ENCODE measurements at regions not wholly inside any gene's neighbourhood (a gene's known extent, or its start where the extent isn't known, plus 50 kb on each side); places are given as distances from the start of the nearest gene placed in this dataset.
"Not testable (repeated sequence)": the region's sequence is repeated elsewhere in the genome, so short reads cannot be mapped to it uniquely, and the experiment has no call there.

GRCh38 chrX:65871671-65872311 lies 168.1 kb downstream of the VSIG4 start:
- no peak overlapping the region for H3K4me3 ChIP-seq (ENCODE audit: low read length)
- no peak for TF ChIP-seq ZNF274 (IDR thresholded peaks at IDR 0.05; ENCODE audit: low read depth, low read length)

- not testable (repeated sequence) for H3K4me3 ChIP-seq (ENCODE audit: low read length)
Observed at GRCh38 chrX:65870544-65870943, 169.3 kb downstream of the VSIG4 start.

GRCh38 chrX:65866773-65867172 lies 173.1 kb downstream of the VSIG4 start:
- H3K4me3 ChIP-seq (ENCODE audit: low read length), result no peak overlapping the region
- TF ChIP-seq ZNF274 (IDR thresholded peaks at IDR 0.05; ENCODE audit: low read depth, low read length), result no peak

GRCh38 chrX:65866146-65866545 lies 173.7 kb downstream of the VSIG4 start:
- no peak overlapping the region for H3K4me3 ChIP-seq (ENCODE audit: low read length)
- no peak for TF ChIP-seq ZNF274 (IDR thresholded peaks at IDR 0.05; ENCODE audit: low read depth, low read length)

- H3K4me3 ChIP-seq (ENCODE audit: low read length), result no peak overlapping the region
- no peak for TF ChIP-seq ZNF274 (IDR thresholded peaks at IDR 0.05; ENCODE audit: low read depth, low read length)
Observed at GRCh38 chrX:65862638-65863037, 177.2 kb downstream of the VSIG4 start.

GRCh38 chrX:65859299-65859698 lies 180.6 kb downstream of the VSIG4 start:
- no peak overlapping the region for H3K4me3 ChIP-seq (ENCODE audit: low read length)
- TF ChIP-seq ZNF274 (IDR thresholded peaks at IDR 0.05; ENCODE audit: low read depth, low read length), result no peak

GRCh38 chrX:65854437-65854836 lies 185.4 kb downstream of the VSIG4 start:
- not testable (repeated sequence) for H3K4me3 ChIP-seq (ENCODE audit: low read length)

- H3K4me3 ChIP-seq (ENCODE audit: low read length), result not testable (repeated sequence)
Observed at GRCh38 chrX:65851306-65851705, 183.9 kb downstream of the MSN start.

- H3K4me3 ChIP-seq (ENCODE audit: low read length), result not testable (repeated sequence)
Observed at GRCh38 chrX:65850821-65851220, 183.4 kb downstream of the MSN start.

- no peak overlapping the region for H3K4me3 ChIP-seq (ENCODE audit: low read length)
- TF ChIP-seq ZNF274 (IDR thresholded peaks at IDR 0.05; ENCODE audit: low read depth, low read length), result no peak
Observed at GRCh38 chrX:65846974-65847373, 179.5 kb downstream of the MSN start.

- TF ChIP-seq ZNF274 (IDR thresholded peaks at IDR 0.05; ENCODE audit: low read depth, low read length), result no peak
- no peak overlapping the region for H3K4me3 ChIP-seq (ENCODE audit: low read length)
Observed at GRCh38 chrX:65841263-65841662, 173.8 kb downstream of the MSN start.

- H3K4me3 ChIP-seq (ENCODE audit: low read length), result no peak overlapping the region
- TF ChIP-seq ZNF274 (IDR thresholded peaks at IDR 0.05; ENCODE audit: low read depth, low read length), result no peak
Observed at GRCh38 chrX:65838674-65839073, 171.2 kb downstream of the MSN start.

GRCh38 chrX:65837875-65838549 lies 170.6 kb downstream of the MSN start:
- TF ChIP-seq ZNF274 (IDR thresholded peaks at IDR 0.05; ENCODE audit: low read depth, low read length), result no peak
- no peak overlapping the region for H3K4me3 ChIP-seq (ENCODE audit: low read length)

GRCh38 chrX:65831268-65831667 lies 163.8 kb downstream of the MSN start:
- TF ChIP-seq ZNF274 (IDR thresholded peaks at IDR 0.05; ENCODE audit: low read depth, low read length), result no peak
- H3K4me3 ChIP-seq (ENCODE audit: low read length), result no peak overlapping the region

- H3K4me3 ChIP-seq (ENCODE audit: low read length), result no peak overlapping the region
- TF ChIP-seq ZNF274 (IDR thresholded peaks at IDR 0.05; ENCODE audit: low read depth, low read length), result no peak
Observed at GRCh38 chrX:65828599-65828998, 161.1 kb downstream of the MSN start.

GRCh38 chrX:65825226-65825625 lies 157.8 kb downstream of the MSN start:
- not testable (repeated sequence) for H3K4me3 ChIP-seq (ENCODE audit: low read length)

All from GM08714 (cell line).